NCI-H128 (cell line): ENCODE measurements at regions not wholly inside any gene's neighbourhood (a gene's known extent, or its start where the extent isn't known, plus 50 kb on each side); places are given as distances from the start of the nearest gene placed in this dataset.

Source experiments
- DNase-seq: peaks from one replicate; lab custom pipeline; 2025; ENCODE audit not compliant: unreplicated experiment; lab: John Stamatoyannopoulos, UW

DNA sequence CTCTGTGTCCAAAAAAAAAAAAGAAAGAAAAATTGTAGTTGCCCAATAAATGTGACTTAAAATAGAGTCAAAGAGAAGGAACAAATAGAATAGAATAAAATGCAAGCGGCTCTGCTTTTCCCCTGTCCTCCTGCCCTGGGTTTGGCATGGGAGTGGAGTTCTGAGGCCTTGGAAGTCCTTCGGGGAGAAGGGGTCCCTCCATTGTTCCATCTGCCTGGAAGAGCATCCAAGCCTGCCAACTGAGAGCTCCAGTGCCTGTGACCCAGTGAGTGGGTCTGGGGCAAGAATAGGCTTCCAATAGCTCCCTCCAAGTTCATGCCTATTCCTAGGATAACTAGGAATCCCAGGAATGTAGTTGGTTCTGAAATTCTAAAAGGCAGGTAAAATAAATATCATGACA is 321.4 kb downstream of the MYCN start:
- DNase-seq = no peak

DNA sequence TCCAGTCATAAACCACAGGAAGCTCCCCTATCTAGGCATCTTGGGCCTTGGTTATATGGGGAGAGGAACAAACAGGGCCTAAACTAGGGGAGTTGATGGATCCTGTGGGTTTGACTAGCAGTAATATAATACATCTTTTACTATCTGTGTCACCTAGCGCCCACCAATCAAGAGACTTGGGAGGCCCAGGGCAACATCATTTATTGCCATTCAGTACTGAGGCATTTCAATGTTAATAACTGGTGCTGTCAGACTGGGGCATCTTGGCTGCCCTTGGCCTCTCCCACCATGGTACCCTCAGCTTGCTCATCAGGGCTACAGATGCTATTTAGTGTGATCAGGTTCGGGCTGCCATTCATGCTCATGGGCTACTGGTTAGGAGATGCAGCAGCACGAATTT is 320.7 kb downstream of the MYCN start:
- no peak for DNase-seq

DNA sequence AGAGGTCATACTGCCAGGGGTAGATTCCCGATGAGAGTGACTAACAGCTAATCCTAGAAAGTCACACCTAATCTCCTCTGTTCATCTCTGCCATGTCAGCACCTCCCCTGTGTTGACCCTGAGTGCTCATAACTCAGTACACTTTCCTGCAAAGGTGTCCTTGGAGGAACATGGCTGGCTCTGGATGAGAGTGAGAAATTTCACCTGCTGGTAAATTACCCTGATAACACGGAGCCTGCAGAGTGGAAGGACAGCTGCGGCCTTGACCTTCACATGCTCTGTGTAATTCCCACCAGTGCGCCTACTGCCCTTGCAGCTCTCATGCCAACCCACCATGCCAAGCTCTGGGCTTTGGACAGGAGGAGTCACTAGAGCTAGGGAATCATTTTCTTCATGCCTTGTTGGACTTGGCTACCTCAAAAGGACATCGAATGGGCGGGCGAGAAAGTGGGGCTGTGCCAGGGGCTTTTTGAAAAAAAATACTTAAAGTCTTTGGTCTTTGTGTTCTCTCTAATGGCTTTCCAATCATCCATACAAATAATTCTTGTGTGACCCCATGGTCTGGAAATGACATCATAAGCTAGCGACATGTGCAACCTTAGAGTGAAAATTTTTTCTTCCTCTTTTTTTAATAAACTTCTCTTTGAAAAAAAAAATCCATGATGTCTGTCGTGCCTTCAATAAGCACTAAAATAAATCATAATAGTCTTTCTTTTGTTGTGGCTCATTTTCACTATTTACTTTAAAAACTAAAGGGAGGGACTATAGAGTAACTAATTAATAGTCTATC is 319.9 kb downstream of the MYCN start:
- no peak for DNase-seq

DNA sequence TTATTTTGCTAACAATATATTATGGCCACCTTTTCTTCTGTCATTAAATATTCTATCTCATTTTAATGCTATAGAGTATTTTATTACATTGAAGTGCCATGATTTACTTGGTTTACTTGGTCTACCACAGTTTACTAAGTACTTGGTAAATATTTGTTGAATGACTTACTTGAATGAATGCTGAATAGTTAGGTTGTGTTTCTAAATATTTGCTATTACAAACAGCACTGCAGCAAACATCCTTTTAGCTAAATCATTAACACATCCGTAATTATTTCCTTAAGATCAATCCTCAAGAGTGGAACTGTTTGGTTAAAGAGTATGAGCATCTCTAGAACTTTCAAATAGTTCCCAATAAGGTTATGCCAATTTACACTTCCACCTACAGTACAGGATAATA is 318.7 kb downstream of the MYCN start:
- DNase-seq = no peak

DNA sequence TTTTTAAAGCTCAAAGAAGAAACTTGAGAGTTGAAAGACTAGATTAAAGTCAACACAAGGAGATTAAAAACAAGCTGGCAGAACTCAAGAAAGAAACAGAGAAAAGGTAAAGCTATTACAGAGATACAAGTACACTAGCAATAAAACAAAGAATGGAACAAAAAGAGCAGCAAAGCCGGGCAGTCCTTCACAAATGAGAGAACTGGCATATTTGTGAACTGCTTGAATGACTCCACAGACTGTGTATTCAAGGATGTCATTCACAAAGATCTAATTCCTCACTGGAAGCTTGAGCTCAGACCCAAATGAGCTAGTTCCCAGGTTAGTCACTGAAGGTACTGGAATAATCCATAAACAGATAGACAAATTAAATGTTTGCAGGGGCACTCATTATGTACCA is 318.0 kb downstream of the MYCN start:
- no peak for DNase-seq

DNA sequence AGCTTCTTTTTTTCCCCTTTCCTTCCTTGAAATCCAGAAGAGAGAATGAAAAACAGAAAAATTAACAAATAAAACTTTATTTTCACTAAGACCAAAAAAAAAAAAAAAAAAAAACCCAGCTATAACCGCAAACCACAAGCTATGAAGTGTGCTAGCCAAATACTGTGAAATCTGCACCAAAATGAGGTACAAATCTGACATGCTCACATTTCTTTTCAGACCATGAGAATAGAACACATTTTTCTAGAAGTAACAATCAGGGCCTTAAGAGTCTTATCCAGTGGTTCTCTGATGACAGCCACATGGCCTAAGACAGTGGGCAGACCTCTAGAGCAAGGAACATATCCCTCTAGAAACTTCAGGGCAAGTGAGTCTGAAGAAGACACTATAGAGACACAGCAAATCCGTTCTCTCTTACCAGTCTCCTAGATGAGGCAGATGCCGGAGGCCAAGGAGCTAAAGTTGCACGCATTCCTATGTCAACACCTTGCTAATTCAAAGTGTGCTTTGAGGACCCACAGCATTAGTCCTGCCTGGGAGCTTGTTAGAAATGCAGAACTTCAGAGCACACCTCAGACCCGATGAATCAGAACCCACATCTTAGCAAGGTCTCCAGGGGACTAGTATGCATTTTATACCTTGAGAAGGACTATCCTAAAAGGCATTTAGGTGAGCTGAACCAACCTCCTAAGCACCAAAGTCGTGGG is 317.1 kb downstream of the MYCN start:
- DNase-seq = no peak

DNA sequence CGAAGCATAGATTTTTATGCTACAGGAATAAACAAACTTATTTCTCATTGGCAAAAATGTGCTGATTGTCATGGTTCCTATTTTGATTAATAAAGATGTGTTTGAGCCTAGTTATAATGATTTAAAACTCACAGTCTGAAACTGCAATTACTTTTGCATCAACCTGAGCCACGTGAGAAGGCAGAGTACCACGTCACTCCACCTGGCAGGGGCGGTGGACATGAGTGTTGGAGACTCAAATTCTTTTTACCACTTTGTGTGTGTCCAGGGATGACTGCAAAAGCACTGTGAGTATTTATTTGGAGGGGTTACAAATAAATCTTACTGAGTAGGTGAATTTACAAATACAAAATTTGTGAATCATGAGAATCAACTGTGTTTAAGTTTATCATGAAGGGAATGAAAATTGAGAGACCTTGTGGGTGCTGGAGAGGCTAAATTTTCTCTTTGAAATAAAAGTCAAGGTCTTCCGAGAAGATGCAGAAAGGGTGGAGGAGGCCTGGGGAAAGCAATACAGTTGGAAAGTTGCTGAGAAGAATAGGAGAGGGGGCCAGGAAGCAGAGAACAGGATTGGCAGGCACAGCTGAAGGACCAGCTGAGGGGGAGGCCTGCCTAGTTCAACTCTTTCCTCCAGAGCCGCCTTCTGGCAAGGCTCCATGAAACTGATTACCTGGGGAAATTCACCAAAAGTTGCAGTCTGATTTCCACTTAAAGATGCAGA is 316.4 kb downstream of the MYCN start:
- DNase-seq = no peak

DNA sequence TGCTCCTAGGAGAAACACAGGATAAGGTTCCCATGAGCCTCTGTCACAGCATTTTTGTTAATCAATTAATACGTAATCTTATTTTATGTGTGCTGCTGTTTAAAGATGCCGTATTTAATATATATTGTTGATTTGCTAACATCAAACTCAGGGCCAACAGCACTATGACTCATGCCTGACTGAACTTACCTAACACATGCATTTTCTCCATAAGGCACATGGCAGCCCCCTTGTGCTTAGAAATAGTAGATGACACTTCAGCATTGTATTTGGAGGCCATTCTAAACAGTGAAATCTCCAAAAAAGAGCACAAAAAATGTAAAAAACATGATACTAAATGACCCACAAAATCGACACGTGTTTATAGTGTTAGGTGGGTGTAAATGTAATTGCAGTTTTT is 314.8 kb downstream of the MYCN start:
- no peak for DNase-seq

DNA sequence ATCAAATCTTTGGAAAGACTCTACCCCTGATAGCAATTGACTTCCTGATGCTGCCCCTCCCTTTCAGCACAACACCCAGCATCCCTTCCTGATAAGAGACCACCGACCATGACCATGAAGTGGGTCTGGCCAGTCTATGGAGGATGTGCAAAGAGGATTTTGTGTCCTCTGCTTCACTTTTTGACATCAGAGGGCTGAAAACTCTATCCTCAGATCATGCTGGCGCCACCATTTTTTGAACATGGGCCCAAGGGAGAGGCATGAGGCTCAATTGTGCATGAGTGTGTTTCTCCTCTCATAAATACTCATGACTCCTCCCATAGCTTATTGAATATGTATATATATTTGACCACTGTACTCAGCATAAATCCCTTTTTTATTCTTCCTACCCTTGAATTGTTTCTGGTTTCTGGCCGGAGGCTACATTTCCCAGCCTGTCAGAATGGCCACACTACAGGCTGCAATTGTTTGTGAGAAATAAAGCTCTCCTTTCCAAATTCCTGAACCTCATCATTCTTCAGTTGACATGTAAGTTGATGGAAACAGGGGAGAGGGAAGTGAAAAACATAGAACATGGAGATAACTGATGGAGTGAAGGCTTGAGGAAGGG is 314.1 kb downstream of the MYCN start:
- DNase-seq = no peak

DNA sequence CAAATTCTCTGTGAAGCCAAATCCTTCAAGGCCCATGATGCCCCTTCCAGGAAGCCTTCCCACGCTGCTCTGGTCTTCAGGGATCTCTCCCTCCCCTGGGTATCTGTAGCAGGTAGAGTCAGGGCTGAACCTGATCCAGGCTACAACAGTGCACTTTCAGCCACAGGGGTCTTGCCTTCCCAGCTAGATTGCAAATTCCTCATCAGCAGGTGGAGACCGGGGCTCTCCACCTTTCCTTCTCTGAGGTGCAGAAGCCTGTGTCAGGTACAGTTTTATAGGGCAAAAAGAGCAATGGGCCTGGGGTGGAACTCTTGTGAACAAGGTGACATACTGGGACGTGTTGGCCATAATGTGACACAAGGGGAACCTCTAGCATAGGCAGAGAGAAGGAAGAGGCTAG is 312.9 kb downstream of the MYCN start:
- DNase-seq = no peak

DNA sequence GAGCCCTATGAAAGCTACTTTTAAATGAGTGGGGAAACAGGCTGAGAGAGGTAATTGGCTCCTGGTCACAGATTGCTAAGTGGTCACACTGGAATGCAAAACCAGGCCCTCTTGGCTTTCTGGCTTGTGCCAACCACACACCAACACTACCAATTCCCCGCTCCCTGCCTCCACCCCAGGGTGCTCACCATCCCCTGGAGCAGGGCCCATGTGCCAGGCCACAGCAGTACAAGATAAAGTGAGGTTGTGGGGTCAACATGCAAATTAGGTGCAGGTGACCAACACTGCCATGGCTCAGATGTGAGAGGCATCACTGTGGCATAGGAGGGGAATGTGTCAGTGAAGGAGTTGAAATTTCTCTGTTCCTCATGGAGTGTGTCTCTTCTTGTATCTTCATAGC is 312.5 kb downstream of the MYCN start:
- DNase-seq = no peak

DNA sequence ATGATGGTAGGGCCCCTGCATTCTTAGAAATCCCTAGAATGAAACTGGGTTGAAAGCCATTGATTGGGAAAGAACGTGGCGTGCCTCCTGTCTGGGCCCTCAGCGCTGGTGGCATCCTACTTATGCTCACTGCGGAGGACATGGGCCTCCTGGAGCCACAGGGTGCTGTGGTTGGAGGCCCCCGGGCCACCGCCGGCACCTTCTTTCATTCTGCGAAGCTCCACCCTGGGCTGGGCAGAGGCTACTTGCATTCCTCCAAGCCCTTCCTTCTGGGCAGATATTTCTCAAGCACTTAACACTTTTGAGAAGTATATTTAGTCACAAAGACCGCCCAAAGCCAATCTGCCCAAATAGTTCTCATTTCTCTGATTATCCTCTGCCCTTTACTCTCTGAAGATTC is 311.9 kb downstream of the MYCN start:
- DNase-seq = no peak

DNA sequence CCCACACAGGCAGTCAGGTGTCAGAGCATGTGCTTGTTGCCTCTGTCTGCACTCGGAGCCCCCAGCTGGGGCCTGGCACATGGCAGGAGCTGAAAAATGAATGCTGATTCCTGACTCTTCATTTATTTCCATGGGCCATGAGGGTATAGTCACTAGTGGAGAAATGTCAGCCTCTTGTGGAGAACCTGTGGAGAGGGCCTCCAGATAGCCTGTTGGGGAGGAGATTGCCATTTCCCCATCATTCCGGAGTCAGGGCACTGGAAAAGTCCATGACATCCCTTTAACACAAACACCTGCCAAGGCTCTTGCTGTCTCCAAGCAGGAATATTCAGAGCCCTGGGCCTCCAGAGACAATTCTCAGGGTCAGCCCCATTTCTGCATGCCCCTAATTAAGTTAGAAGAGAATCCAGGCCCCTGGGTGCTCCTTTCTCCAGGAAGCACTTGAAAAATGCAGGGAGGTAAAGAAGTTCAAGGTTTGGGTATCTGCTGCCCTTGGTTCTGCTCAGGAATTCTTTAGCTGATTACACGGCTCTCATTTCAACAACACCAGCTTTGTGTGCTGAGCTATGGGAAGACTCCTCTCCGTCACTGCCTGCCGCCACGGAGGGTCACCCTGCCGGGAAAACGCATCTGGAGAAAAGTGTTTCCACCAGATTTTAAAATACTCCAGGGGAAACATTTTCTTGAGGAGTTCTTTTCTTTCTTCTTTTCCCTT is 311.3 kb downstream of the MYCN start:
- DNase-seq = no peak

DNA sequence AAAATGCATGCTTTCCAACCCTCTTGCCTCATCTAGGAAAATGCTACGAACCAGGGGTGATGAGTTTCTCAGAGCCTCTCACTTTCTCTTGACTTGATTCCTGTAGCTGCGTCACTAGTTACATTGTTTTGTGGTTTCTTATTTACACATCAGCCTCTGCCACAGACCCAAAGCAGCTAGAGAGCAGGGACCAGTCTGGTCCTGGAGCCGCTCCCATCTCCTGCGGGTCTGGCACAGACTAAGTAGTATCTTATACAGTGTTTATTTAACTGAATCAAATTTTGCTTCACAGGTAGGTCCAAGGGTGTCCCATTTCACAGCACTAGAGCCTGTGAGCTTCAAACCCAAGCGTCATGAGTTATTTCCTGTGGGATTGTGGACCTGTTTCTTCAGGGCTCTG is 310.5 kb downstream of the MYCN start:
- no peak for DNase-seq

DNA sequence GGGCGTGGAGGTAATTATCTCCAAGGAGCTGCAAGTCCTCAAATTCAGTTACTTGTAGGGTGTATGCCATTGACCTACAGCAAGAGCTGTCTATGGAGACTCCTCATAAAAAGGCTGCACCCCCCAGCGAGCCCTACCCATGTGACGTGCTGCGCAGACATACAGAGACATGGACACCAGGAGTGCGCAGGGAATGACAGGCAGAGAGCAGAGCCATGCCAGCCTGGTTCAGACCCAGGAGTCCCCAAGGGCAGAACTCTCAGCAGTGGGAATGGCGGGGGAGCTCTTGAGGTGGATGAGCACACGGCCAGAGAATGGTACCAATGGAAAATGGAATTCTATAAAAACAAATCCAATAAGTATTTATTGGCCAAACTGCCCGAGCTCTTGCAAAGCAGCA is 310.1 kb downstream of the MYCN start:
- DNase-seq = no peak

DNA sequence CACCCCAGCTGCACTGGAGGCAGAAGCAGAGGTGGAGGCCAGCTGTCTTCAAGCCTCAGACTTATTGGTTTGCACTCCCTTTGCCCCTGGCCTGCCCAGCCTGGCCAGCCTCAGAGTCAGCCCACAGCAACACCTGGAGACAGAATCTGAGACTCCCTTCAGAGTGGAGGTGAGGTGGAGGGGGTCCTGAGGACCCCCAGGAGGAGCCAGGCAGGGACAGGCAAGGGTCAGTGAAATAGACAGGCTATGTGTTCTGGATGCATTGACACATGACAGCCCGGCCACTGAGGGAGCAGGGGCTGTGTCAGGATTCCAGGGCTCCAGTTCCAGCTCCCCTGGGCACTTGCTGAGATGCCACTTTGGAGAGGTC is 309.7 kb downstream of the MYCN start:
- no peak for DNase-seq

DNA sequence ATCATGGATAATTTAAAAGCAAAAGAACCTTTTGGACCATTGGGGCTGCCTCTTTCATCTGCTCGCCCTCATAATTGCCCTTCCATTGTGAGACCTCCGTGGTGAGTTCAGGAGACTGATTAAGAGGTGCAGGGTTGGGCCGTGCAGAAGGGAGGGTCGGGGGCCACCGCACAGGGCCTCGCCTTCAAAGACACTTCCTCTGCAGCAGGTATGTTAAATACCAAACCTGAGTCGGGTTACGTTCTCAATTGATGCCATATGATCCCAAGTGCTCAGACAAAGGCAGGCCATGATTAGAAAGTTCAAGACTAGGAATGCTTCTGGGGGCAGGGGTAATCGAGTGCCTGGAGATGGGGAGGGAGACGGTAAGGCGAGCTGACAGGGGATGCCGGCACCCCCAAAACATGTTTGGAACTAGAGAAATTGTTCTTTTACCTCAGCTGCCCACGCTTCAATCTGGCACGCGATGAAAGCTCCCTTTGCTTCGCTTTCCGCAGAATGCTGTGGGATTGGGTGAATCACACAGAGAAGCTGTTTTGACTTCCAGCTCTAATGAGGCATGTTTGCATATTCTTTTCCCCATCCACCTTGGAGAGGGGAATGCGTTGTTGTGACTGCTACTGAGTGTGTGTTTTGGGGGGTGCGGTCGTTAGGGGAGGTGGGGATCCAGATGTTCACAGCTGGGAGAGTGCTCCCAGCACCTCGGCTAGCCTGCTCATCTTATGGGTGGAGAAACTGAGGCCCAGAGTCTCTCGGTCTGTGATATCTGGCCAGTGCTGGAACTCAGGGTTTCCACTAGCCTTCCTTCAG is 309.1 kb downstream of the MYCN start:
- DNase-seq = no peak

DNA sequence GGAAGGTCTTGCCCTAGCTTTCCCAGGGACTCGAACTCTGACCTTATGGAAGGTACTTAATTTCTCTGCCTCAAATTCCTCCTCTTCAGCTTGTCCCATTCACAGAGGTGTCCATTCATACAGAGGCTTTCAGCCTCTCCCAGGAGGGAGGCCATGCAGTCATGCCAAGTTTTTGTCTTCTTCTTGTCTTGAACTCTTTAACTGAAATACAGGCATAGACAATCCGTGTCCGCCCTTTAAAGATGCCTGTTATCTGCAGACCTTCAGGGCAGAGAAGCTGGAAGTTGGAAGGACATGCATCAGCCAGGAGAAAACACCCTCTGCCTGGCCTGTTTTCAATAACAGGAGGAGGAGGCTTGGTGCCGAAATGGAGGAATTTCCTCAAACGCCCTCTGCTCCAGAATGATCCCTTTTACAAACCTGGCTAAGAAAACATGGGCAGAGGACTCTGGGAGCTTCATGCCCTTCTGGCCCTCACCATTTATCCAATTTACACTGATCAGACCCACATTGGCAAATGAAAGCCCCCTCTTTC is 308.3 kb downstream of the MYCN start:
- no peak for DNase-seq

DNA sequence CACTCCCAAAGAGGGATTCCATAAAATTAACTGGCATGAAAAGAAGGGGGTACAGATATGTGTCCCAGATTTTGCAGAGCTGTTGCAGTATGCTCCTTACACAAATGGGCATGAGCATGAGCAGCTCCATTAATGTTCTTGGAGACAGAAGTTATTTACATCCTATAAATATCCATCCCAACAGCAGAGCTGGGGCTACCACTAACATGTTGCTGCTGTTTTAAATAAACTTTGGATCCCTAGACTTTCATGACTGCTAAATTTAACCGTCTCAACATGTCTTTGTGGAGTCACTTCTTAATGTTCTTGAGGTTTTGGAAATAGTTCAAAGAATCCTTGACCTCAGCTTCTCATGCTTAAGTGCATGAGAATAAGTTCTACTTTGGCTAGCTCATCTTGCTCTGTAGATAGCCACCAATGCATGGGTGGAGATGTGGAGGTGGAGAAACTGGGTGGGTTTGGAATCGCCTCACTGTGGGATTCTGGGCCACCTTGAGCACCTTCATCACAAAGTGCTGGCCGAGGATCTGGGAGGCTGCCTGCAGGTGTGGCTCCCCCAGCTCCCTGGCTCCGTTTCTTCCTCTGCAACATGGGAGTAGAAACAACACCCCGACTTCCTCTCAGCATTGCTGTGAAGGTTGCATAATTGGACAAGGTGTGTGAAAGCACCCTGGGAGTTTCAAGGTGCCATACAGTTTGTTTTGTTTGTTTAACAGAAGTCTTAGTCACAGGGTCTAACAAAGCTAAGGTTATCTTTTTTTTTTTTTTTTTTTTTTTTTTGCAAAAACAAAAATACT is 307.2 kb downstream of the MYCN start:
- no peak for DNase-seq
